ENCODE measurements at regions not wholly inside any gene's neighbourhood (a gene's known extent, or its start where the extent isn't known, plus 50 kb on each side); places are given as distances from the start of the nearest gene placed in this dataset.

- intact Hi-C loops (cut with DNase I; ENCODE audit: low total_unique reads): no loop called here
- DNase-seq: no peak
- Histone ChIP-seq H3K27me3 (no peaks in the 10 kb centered on the region), H3K4me3 (no peak overlapping the region), H3K9me3 (no peaks in the 10 kb centered on the region), H3K36me3 (no peaks in the 10 kb centered on the region), H3K4me1 (no peaks in the 10 kb centered on the region), H3K27ac (no peak overlapping the region)
- TF ChIP-seq CTCF (IDR thresholded peaks at IDR 0.05): no peak
- no peak for TF ChIP-seq POLR2A (IDR thresholded peaks at IDR 0.05)
These were observed 113.7 kb upstream of the DMRT1 start for GRCh38 chr9:727767-728166.

GRCh38 chr9:728535-728934 is 113.0 kb upstream of the DMRT1 start:
- Histone ChIP-seq H3K36me3 (no peaks in the 10 kb centered on the region), H3K4me1 (no peaks in the 10 kb centered on the region), H3K4me3 (no peak overlapping the region), H3K27ac (no peak overlapping the region), H3K27me3 (no peaks in the 10 kb centered on the region), H3K9me3 (no peaks in the 10 kb centered on the region)
- intact Hi-C loops (cut with DNase I; ENCODE audit: low total_unique reads): no loop called here
- DNase-seq: no peak
- TF ChIP-seq CTCF (IDR thresholded peaks at IDR 0.05) (no peak), POLR2A (IDR thresholded peaks at IDR 0.05) (no peak)

DNA sequence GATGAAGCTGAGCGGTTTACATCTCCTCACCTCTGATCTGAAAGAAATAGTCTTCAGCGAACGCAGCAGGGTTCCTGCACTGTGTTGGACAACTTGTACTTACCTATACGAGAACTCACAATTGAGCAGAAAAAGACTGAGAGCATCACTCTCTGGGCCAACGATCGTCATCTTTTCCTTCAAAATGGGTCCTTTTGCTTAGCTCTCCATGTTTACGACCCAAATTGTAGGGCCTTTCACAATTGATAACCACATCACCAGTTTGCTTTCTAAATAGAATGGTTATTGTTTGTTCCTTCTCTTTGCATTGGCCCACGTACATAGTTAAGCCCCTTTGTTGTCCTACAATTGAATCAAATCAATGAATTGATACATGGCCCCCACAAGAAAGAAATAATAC is 110.0 kb upstream of the DMRT1 start:
- H3K4me1 ChIP-seq: peaks cover 0 to 9% of the 10 kb centered on the region in 2 donors
- H3K27me3 ChIP-seq: no peaks in the 10 kb centered on the region
- H3K9me3 ChIP-seq: no peaks in the 10 kb centered on the region
- TF ChIP-seq CTCF (IDR thresholded peaks at IDR 0.05): no peak
- TF ChIP-seq POLR2A (IDR thresholded peaks at IDR 0.05): no peak
- no peaks in the 10 kb centered on the region for H3K36me3 ChIP-seq
- no peak overlapping the region for H3K4me3 ChIP-seq
- H3K27ac ChIP-seq: no peak overlapping the region
- intact Hi-C loops (cut with DNase I; ENCODE audit: low total_unique reads): no loop called here
- DNase-seq: no peak

GRCh38 chr9:734831-735511 is 106.5 kb upstream of the DMRT1 start:
- H3K36me3 ChIP-seq: no peaks in the 10 kb centered on the region
- intact Hi-C loops (cut with DNase I; ENCODE audit: low total_unique reads): no loop called here
- H3K9me3 ChIP-seq: no peaks in the 10 kb centered on the region
- H3K27ac ChIP-seq: peak overlapping the region; percentile 74 to 81
- no peak overlapping the region for H3K4me3 ChIP-seq
- TF ChIP-seq CTCF (IDR thresholded peaks at IDR 0.05) (no peak), POLR2A (IDR thresholded peaks at IDR 0.05) (no peak)
- H3K4me1 ChIP-seq: peaks cover 0 to 9% of the 10 kb centered on the region in 2 donors
- H3K27me3 ChIP-seq: no peaks in the 10 kb centered on the region
- DNase-seq: peak; percentile 33 to 68

GRCh38 chr9:737400-738120 is 103.9 kb upstream of the DMRT1 start:
- H3K27me3 ChIP-seq: no peaks in the 10 kb centered on the region
- no peaks in the 10 kb centered on the region for H3K9me3 ChIP-seq
- peak overlapping the region; percentile 74 to 81 for H3K27ac ChIP-seq
- peaks cover 0 to 9% of the 10 kb centered on the region in 2 donors for H3K4me1 ChIP-seq
- no peaks in the 10 kb centered on the region for H3K36me3 ChIP-seq
- no peak for DNase-seq
- intact Hi-C loops (cut with DNase I; ENCODE audit: low total_unique reads): no loop called here
- TF ChIP-seq CTCF (IDR thresholded peaks at IDR 0.05): no peak
- TF ChIP-seq POLR2A (IDR thresholded peaks at IDR 0.05): no peak
- no peak overlapping the region for H3K4me3 ChIP-seq
